HG03175 (cell line): ENCODE measurements at regions not wholly inside any gene's neighbourhood (a gene's known extent, or its start where the extent isn't known, plus 50 kb on each side); places are given as distances from the start of the nearest gene placed in this dataset.

Experiments
- ATAC-seq: cut with Tn5 transposase; IDR thresholded peaks from one replicate; pipeline ENCODE4 v1.9.1; 2021; ENCODE audit warnings: mild to moderate bottlenecking, moderate library complexity; ENCODE audit not compliant: unreplicated experiment

DNA sequence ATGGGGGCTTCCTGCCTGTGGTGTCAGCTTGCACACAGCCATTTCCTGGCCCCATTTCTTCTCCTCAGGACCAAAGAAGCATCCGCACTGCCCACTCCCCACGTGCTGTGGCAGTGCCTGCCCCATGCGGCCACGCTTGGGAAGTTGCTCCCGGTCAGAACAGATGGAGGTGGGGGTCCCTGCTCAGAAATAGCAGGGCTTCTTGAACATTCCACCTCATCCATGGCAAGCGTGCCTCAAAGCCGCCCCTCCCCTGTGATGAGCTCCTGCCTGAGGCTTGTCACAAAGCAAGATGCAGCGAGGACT is 238.2 kb downstream of the SYK start:
- ATAC-seq: no peak

DNA sequence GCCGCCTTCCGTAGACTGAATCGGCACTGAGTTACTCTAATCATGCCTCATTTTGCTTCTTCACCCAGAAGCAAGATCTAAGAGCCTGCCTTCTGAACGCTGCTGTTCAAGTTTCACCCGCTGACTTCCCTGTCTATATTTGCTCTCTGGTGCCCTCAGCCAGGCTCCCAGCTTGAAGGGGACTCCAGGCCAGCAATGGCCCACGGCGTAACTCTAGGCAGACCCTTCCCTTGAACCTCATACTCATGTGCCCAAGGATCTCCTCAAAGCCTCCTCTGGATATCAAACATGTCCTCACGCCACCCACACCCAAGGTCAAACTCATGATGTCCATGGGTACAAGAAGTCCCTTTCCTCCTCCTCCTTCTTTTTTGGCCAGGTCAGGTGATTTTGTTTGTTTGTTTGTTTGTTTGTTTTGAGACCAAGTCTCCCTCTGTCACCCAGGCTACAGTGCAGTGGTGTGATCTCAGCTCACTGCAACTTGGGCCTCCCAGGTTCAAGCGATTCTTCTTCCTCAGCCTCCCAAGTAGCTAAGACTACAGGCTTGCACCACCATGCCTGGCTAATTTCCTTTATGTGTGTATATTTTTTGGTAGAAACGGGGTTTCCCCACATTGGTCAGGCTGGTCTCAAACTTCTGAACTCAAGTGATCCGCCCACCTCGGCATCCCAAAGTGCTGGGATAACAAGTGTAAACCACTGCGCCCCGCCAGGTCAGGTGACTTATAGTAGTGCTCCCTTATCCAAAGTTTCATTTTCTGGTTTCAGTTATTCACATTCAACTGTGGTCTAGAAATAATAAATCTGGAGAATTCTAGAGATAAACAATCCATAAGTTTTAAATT is 239.0 kb downstream of the SYK start:
- ATAC-seq: no peak

DNA sequence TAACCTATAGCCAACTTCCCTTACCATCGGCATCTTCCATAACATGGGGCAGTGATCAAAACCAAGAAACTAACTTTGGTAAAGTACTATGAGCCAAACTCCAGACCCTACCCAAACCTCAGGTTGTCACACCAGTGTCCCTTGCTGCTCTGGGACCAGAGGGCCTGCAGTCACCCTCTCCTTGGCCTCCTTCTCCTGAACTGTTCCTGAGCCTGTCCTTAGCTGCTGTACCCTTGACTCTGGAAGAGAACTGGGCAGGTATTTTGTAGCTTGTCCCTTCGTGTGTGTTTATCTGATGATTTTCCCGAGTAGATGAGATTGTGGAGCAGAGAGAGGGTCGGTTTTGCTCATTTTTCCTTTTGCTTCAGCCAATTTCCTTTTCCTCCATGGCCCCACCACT is 240.4 kb downstream of the SYK start:
- ATAC-seq: no peak

DNA sequence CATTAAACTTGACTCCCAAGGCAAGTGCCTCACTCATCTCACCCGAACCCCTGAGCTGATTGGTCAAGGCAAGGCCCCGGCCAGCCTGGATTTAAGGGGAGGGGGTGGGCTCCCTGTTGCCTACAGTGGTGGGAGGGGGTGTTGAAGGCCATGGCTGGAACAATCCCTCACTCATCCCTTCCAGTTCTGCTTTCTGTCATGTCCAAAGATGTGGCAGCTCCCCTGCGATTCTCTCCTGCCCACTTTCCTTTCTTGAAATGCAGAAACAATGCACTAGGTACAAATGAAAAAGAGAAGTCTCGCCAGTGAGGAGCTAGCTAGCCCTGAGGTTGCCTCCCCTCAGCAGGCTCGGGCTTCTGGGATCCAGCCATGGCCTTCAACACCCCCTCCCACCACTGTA is 240.9 kb downstream of the SYK start:
- no peak for ATAC-seq

DNA sequence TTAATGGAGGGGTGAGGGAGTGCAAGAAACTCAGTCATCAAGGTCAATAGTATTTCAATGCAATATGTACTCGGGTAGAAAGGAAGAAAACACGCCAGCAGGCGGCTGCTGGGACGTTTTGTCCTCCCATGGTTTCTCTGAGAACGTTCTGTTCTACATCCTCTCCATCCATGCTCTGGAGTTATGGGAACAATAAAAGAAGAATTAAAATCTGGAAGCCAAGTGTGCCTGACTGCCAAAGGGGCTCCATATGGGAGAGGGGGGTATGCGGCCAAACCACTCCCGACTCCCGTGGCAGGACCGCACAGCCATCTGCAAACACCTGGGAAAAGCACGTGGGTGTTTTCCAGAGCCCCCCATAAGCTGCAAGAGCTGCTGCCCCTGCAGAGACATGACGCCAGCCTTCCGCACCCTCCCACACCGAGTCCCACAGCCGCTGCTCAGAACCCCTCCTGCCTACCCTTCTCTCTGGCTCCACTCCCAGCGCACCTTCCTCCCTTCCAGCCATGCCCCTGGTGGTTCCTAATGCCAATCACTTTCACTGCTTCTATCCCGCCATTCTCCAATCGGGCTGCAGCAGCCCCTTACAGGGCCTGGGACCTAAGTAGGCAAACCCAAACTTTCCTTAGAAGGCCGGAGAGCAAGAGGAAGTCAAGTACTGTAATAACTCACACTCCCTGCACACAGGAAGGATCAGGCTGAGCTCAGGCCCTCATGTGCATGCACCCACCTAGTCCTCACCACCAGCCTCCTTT is 241.6 kb downstream of the SYK start:
- no peak for ATAC-seq

DNA sequence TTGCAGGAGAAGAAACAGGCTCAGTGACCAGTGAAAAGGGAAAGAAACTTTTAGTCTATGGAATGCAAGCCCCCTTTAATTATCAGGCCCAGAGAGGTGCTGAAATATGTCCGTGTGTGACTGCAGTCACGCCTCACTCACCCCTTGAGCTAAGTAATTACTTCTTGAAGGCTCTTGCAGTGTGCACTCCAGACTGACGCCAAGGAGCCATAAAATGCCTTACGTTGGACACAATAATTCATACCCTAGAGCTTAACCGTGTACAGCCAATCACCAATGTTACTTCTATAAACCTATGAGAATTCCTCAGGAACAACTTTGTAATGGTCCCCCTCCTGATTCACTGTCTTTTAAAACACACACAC is 242.2 kb downstream of the SYK start:
- no peak for ATAC-seq

DNA sequence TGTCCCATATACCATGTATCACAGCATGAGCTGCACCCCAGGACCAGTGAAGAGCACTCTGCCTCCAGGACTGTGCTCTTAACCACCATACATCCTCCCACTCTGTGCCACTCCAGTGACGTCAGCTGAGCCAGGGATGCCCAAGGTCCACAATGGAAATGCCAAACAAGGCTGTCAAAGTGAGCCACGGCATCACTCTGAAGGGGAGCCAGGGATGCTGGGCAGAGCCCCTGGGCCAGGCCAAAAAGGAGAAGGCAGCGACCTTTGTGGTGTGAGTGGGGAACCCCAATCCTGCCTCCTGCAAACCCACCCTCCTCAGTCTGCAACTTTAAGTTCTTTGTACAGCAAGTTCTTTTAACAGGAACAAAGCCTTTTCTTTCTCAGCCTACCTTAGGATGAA is 242.7 kb downstream of the SYK start:
- ATAC-seq: no peak

DNA sequence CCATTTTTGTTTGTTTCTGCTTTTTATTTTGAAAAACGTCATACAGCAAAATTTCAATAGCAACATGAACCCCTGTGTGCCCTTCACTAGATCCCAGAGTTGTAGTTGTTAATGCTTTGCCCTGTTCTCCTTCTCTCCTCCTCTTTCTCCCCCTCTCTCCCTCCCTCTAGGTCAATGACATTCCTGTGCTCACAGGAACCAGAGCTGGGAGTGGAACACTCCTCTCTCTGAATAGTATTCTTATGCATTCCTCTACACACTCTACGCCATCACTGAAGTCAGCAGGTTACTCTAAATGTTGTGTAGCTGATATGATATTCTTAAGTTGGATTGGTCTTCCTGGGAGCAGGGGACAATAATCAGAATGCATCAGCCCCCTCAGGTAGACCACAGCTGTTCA is 243.4 kb downstream of the SYK start:
- no peak for ATAC-seq

DNA sequence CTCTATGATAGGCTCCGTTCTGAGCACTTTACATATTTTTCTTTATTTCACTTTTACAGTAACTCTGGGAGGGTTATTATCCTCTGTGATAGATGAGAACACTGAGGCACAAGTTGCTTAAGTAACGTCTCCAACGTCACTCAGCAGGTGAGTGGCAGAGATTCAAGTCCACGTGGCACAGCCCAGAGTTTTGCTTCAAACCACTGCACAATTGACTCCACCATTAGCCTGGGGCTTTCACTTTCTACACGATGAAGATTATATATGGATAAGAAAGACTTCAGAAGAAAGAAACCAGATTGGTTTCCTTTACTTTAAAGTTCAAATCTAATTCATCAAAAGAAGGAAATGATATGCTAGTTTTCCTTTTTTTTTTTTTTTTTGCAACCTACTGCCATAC is 245.9 kb downstream of the SYK start:
- ATAC-seq: no peak

DNA sequence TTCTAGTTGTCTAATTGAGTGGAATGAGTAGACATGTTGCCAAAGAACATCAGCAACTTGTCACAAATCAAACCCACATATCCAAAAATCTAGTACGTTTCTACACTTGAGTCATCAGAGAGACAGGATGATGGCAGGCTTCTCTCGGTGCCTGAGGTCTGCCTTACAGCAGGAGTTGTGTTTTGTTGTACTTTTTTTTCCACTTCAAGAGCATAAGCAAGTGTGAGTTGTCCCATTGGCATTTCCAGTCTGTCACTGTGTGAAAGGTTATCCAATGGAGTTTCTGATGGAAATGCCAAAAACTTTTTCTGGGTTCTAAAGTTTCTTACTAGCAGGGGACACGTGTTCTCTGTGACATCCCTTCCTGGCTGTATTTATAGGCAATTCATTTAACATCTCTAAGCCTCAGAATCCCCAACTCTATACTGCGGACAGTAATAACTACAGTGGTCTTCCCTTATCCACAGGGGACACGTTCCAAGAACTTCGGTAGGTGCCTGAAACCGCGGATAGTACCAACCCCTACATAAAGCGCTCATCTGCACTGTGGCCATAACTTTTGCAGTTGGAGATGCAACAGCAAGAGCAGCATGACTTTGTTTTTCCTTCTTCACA is 246.5 kb downstream of the SYK start:
- ATAC-seq: no peak

DNA sequence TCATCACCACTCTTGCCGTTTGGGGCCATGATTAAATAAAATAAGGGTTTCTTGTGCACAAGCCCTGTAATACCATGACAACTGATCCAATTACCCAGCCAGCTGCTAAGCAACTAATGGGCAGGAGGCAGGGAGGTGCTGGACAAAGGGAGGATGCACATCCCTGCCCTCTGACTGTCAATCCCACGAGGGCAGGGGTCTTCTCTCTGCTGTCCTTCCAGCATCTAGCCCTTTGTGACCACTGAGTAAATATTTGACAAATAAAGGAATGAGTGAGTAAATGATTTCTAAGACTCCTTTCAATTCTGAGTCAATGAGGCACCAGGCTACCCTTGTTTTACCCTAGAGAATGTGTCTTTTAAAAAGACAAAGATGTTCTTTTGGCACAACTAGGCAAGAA is 247.1 kb downstream of the SYK start:
- no peak for ATAC-seq

DNA sequence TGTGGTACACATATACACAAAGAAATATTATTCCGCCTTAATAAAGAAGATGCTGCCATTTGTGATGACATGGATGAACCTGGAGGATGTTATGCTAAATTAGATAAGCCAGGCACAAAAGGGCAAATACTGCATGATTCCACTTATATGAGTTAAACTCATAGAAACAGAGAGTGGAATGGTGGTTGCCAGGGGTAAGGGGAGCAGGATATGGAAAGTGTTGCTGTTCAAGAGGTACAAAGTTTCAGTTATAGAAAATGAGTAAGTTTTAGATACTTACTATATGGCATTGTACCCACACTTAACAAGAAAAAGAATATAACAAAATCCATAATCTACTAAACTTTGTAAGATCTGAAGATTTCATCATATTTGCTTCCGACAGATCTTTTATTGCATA is 252.2 kb downstream of the SYK start:
- no peak for ATAC-seq

DNA sequence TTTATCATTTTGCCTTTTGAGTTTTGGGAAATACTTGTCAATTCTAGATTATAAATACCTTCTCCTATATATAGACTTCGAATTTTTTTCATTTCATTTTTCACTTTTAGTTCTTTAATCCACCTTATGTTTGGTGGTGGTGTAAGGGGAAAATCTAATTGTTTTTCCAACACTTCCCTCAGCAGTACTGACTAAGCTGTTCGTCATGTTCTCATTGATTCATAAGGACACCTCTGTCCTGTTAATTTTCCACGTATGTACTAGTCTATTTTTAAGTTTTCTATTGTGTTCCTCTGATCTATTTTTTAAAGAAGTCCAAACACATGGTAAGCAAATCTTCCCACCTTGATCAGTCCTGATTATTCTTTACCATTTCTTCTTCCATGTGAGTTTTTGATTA is 254.2 kb downstream of the SYK start:
- no peak for ATAC-seq

DNA sequence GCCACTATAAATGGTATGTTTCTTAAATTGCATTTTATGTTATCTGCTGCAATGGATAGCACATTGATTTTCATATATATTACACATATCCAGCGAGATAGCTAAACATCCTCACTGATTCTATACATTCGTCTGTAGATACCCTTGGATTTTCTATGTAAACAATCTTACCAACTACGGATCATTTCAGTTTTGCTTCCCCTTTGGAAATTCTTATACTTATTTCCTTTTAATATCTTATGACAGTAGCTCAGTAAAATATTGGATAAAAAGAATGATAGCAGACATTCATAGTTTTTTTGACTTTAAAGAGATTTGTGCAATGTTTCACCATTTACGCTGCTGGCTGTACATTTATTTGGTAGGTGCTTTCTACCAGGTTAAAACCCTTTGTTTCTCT is 254.9 kb downstream of the SYK start:
- no peak for ATAC-seq

DNA sequence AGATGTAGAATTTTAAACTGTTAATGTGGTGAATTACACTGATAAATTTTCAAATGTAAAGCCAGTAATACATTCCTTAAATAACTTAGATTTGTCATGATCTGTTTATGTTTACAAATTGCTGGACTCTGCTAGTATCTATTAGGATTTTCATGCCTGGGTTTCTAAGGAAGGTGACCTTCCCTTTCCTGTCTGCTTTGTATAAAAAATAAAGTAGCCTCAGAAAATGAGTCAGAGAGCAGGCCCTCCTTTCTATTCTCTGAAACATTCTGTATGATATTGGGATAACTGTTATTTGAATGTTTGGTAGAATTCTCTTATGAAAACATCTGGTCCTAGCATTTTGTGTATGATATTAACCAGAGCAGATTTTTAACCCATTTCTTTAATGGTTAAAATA is 255.3 kb downstream of the SYK start:
- no peak for ATAC-seq

DNA sequence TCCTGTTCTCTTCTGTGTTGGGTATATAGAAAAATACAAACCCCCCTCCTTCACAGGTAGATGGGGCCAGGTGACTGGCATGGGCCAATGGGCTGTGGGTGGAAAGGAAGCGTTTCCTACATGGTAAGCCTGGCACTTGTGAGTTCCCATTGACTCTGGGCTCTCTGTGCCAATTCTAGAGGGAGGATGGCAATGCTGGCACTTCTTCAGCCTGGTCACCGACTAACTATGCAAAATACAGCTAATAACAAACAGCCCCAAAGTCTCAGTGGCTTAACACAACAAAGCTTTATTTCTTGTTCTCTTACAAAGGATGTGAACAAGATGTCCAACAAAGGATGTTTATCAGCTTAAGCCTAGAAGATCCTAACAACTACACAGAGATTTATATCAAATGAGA is 258.1 kb downstream of the SYK start:
- no peak for ATAC-seq

DNA sequence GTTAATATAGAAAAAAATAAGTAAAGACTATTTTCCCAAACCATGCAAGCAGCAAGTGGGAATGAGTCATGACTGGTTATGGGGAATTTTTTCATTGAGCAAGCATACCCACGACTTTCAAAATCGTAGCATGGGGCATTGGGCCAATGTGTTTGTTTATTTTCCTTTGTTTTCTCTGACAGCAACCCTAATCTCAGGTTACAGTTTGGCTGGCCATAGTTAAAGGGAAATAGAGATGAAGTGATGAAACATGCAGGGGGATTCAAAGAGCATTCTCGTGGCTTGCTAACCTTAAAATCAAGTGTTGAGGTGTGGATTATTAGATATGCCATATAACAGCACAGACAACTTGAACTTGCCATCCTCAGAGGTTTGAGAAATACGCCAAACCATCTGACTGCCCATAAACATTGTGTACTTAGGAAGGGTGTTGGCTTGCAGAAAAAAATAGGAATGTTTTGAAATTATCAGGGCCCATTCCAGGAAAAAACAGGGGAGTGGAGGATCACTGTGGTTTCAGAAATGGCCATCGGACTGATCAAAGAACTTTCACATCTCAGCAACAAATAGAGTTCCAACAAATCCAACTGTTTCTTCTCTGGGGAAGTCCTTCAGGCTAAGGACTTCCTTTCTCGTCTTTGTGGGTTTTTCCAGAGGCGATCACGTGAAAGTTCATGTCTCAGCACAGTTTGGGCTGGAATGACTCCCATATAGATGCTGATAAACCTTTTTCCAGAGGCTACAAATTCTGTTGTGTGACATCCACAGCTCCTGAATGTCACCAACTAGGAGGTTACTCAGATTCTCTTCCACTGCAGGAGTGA is 259.1 kb downstream of the SYK start:
- no peak for ATAC-seq

DNA sequence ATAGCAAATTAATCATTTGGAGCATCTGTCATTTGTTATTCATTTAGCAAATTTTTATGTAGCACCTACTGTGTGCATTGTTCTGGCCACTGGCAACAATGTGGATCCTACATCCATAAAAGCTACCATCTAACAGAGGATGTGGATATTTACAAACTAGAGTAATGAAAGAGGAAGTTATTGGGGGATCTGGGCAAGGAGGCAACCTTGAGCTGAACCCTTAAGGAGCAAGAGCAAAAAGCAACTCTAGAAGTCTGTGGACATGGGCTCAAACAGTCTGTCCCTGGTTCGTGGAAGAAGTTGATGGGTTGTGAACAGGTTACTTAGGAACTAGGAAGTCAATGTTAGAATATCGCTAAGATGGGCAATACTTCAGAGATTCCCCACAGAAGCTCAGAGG is 259.9 kb downstream of the SYK start:
- no peak for ATAC-seq

DNA sequence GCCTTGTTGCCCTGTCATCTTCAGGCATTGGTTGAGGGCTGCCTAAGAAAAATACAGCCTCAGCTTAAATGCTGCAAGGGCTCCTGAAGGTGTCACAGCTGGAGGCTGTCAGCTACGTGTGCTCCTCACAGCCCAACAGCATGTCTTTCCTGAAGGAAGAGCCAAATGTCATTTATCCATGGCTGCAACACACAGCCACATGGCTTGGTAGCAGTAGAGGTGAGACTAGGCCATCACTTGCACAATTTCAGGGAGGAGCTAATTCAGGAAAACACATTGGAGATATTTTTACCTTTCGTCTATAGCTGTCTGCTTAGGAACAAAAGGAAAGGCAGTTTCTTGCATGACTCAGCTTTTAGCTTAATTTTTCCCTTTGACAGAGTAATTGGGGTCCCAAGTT is 260.7 kb downstream of the SYK start:
- ATAC-seq: no peak

DNA sequence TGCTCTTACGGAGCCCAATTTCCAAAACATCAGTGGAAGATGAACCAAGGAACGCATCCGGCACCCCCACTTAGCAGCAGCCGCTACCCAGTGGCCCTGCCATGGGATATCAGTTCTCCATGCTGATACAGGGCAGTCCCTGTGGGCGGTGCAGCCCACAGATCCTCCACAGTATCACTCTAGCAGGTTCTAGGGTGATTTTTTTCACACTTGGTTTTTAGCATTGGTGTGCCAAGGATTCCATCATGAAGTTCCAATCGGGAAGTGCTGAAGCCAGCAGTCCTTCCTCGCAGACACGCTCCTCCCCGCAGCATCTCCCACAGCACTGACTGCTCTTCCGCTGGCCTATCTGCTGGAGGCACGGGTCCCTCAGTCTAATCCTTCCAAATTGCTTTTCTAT is 261.9 kb downstream of the SYK start:
- ATAC-seq: no peak

DNA sequence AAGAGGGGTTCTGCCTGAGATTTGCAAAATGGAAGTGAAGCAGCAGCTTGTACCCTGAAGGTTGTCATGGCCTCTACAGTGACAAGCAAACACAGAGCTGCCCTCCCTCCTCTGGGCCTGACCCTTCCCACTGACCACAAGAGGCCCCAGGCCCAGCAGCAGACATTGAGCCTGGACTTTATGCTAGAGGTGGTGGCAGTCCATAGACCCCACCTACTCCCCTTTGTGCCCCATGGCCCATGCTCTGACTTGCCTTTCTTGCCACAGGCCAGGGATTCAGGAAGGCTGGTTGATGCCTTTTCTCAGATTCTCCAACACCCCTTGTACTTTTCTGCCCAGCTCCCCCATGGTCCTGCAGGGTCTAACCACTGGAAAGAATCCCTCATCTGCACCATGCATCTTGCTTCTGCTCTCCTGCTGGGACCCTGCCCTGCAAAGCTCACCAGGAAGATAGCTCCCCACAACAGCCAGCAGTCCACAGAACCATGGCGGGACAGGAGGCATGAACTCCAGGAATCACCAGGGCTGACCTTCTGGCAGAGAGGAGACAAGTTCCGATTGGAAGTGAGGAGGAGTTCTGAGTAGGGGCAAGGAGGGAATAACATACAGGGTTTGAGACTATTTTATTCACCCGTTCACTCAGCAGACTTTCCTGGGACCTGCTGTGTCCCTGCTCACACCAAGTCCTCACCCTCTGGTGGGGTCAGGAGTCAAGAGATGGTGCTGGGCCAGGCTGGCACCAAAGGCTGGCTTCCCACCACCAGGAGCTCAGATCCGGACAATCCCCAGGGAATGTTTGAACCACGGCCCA is 263.8 kb downstream of the SYK start:
- ATAC-seq: no peak
